Calu3 (cell line): ENCODE measurements at regions not wholly inside any gene's neighbourhood (a gene's known extent, or its start where the extent isn't known, plus 50 kb on each side); places are given as distances from the start of the nearest gene placed in this dataset.

Source experiments
- BruUV-seq: library from RNA; stranded (reverse); fragments of 400-500 nt; replicated peaks from 2 replicates; lab custom pipeline; 2021; lab: Mats Ljungman, UMichigan
- CTCF ChIA-PET: fragments of 300-600 bp; sonication (Branson Sonifier 250); formaldehyde crosslinking; loops from one replicate; lab custom pipeline; 2022; ENCODE audit warnings: antibody characterized with exemption; lab: Charles Lee
- DNase-seq: peaks from one replicate; pipeline ENCODE4 v3.0.0; 2022
- H3K27ac Mint-ChIP-seq: one replicate; pipeline ENCODE4 v1.8.0; 2022; ENCODE audit warnings: mixed read lengths; ENCODE audit not compliant: unreplicated experiment
- H3K27me3 Mint-ChIP-seq: one replicate; pipeline ENCODE4 v1.8.0; 2022; ENCODE audit warnings: mixed read lengths; ENCODE audit not compliant: unreplicated experiment
- H3K36me3 Mint-ChIP-seq: one replicate; pipeline ENCODE4 v1.8.0; 2022; ENCODE audit warnings: mild to moderate bottlenecking, moderate library complexity, mixed read lengths; ENCODE audit not compliant: insufficient read depth, unreplicated experiment
- H3K4me1 Mint-ChIP-seq: one replicate; pipeline ENCODE4 v1.8.0; 2022; ENCODE audit warnings: mild to moderate bottlenecking, low read depth, mixed read lengths; ENCODE audit not compliant: unreplicated experiment
- H3K4me3 Mint-ChIP-seq: one replicate; pipeline ENCODE4 v1.8.0; 2022; ENCODE audit warnings: mild to moderate bottlenecking, low read depth, moderate library complexity, mixed read lengths; ENCODE audit not compliant: unreplicated experiment
- H3K9me3 Mint-ChIP-seq: one replicate; pipeline ENCODE4 v1.8.0; 2022; ENCODE audit warnings: low read depth, mixed read lengths; ENCODE audit not compliant: unreplicated experiment
- CTCF ChIP-seq: fragments of 200-600 bp; IDR thresholded peaks from one replicate; pipeline ENCODE4 v1.8.0; 2022; ENCODE audit warnings: antibody characterized with exemption; ENCODE audit not compliant: unreplicated experiment
- intact Hi-C: fragments of 100-400 bp; cut with micrococcal nuclease; formaldehyde crosslinking; loops from one replicate; pipeline ENCODE4 v1.10.0; 2022; ENCODE audit not compliant: unreplicated experiment

DNA sequence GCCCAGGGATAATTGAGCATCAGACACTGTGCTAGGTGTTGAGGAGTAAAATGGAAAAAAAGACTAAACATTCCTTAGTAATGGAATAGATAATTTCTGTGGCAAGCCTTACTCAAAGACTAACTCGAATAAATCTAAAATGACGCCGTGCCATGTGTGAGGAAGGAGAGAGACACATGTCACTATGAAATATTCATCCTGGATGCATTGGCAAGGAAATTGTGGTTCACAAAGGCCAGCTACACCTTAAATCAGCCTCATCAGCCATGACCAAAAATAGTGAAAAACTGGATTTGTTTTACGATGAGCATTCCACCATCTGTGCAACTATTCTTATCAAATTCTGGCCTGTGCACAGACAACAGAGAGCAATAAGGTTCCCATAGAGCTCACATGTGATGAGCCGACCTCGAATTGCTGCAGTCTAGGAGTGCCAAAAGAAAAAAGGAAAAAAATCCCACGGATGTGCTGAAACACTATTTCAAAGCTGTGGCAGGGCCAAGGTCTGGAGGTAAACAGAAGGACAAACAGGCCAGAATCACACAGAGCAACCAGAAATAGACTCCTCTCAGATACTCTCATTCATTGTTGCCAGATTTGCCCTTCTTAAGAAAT is 505.7 kb downstream of the EFNB2 start:
- no peak overlapping the region for H3K4me3 Mint-ChIP-seq
- no peak overlapping the region for H3K27ac Mint-ChIP-seq
- H3K9me3 Mint-ChIP-seq = no peaks in the 10 kb centered on the region
- H3K27me3 Mint-ChIP-seq = no peaks in the 10 kb centered on the region
- CTCF ChIA-PET = no interaction called here
- no peak for TF ChIP-seq CTCF
- no TSS peak for BruUV-seq
- no peak for DNase-seq
- intact Hi-C loops = no loop called here
- H3K4me1 Mint-ChIP-seq = no peaks in the 10 kb centered on the region
- no peaks in the 10 kb centered on the region for H3K36me3 Mint-ChIP-seq

GRCh38 chr13:106028911-106029310 is 506.6 kb downstream of the EFNB2 start:
- Mint-ChIP-seq H3K4me1 (no peaks in the 10 kb centered on the region), H3K4me3 (no peak overlapping the region), H3K27ac (no peak overlapping the region), H3K9me3 (no peaks in the 10 kb centered on the region), H3K27me3 (no peaks in the 10 kb centered on the region), H3K36me3 (no peaks in the 10 kb centered on the region)
- DNase-seq = no peak
- CTCF ChIA-PET = no interaction called here
- TF ChIP-seq CTCF = no peak
- intact Hi-C loops = no loop called here
- no TSS peak for BruUV-seq

DNA sequence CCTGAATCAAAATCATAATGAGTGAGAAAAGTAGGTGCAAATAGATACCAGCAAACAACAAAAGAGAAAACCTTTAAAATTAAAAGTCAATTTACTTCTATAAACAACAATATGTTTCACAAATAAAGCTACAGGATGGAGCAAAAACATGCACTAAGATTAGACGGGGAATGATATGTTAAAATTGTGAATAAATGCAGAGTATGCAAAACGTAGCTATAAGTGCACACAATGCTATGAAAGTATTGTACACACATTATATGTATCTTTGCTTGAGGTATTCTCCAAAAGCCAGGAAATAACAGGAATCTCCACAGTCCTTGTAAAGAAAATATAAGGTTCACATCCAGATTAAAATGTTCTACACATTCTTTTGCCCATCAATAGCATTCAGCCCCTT is 523.9 kb downstream of the EFNB2 start:
- intact Hi-C loops = no loop called here
- CTCF ChIA-PET = no interaction called here

DNA sequence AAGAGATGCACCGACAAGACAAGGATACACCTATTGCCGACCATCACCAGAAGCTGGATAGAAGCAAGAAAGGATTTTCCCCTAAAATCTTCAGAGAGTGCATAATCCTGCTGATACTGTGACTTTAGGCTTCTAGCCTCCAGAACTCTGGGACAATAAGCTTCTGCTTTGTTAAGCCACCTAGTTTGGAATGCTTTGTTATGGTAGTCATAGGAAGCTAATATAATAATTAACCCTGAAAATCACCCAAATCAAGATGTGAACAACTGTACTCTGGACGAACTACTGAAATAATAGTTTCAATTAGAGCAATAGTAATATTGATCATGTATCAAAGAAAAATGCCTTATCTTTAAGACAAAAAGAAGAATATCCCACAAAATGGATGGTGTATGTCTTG is 524.6 kb downstream of the EFNB2 start:
- Mint-ChIP-seq H3K27ac (no peak overlapping the region), H3K36me3 (no peaks in the 10 kb centered on the region), H3K9me3 (peaks cover 2% of the 10 kb centered on the region), H3K4me3 (no peak overlapping the region), H3K27me3 (no peaks in the 10 kb centered on the region), H3K4me1 (peaks cover 26% of the 10 kb centered on the region)
- intact Hi-C loops = no loop called here
- CTCF ChIA-PET = interaction anchor here (0.6 kb wide), 1 partner anchor 9 kb away, joined by 4 read pairs; no protein-coding TSS in a partner anchor
- no TSS peak for BruUV-seq
- no peak for TF ChIP-seq CTCF
- DNase-seq = no peak

More for the DNA sequence above, 523.9 kb downstream of the EFNB2 start:
- no TSS peak for BruUV-seq
- no peak overlapping the region for H3K27ac Mint-ChIP-seq
- no peak overlapping the region for H3K4me3 Mint-ChIP-seq
- H3K9me3 Mint-ChIP-seq = peaks cover 2% of the 10 kb centered on the region
- no peaks in the 10 kb centered on the region for H3K27me3 Mint-ChIP-seq
- H3K36me3 Mint-ChIP-seq = no peaks in the 10 kb centered on the region
- H3K4me1 Mint-ChIP-seq = peaks cover 26% of the 10 kb centered on the region
- TF ChIP-seq CTCF = no peak
- no peak for DNase-seq
